ENCODE measurements at regions not wholly inside any gene's neighbourhood (a gene's known extent, or its start where the extent isn't known, plus 50 kb on each side); places are given as distances from the start of the nearest gene placed in this dataset.
A peak's percentile ranks its signal among the peaks of the same experiment; 100 is the strongest.
"Not testable (repeated sequence)": the region's sequence is repeated elsewhere in the genome, so short reads cannot be mapped to it uniquely, and the experiment has no call there.

- DNase-seq: no peak
Measured at GRCh38 chr1:38153778-38154470, 107.3 kb upstream of the POU3F1 start.

GRCh38 chr1:38153066-38153777 is 106.6 kb upstream of the POU3F1 start:
- DNase-seq: no peak

- DNase-seq: no peak
Measured at GRCh38 chr1:38152351-38153065, 105.9 kb upstream of the POU3F1 start.

DNA sequence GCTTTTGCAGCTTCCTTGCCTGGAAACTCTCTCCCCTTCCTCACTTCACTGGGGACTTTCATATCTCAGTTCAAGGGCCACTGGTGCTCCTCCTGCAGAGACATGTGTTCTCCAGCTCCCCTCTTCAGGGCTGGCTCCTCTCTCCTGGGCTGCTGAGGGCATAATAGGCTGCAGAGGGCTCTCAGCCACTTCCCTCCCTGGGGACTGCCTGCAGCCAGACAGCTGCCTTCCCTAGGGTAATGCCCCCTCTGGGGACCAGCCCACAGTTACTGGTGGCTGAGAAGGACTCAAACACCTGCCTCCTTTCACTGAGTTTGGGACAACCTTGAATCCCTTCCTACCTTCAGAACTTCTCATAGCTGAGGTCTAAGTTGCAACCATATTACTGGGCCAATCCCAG is 104.8 kb upstream of the POU3F1 start:
- no peak for DNase-seq

DNA sequence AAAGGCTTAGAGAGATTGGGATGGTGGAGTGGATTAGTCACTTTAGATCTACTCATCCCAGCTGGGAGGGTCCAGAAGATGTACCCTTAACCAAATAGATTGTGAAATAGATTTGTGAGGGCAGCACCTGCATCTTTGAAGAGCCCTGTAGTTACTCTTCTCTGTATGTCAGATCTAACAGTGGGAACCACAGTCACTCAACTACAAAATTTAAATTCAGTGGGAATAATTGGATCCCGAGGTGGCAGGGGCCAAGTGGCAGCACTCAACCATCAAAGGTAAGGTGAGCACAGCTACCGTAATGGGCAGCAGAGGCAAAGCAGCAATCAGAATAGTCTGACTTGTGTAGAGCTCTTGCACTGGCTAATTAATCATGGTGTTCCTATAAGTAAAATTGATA is 99.5 kb upstream of the POU3F1 start:
- not testable (repeated sequence) for DNase-seq

GRCh38 chr1:38142606-38143005 is 96.0 kb upstream of the POU3F1 start:
- DNase-seq: no peak

DNA sequence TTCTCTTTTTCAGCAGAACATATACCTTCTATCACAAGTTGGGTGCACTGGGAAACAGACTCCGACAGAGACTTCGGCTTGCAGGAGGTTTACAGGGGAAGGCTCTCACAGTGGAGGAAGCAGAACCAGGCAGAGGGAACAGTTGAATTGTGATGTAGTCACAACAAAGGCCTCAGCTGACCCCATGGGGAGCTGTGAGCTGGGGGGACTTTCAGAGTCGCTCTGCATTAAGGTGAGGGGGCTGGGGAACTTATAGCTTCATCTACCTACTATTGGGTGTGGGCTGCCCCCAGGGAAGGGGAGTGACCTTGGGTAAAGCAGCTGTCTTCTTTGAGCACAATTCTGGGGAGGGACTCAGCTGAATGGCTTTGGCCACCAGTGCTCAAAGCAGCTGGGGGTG is 94.9 kb upstream of the POU3F1 start:
- no peak for DNase-seq

- DNase-seq: no peak
Measured at GRCh38 chr1:38139738-38140487, 93.3 kb upstream of the POU3F1 start.

GRCh38 chr1:38138498-38139233 is 92.1 kb upstream of the POU3F1 start:
- peak; percentile 94 for DNase-seq

DNA sequence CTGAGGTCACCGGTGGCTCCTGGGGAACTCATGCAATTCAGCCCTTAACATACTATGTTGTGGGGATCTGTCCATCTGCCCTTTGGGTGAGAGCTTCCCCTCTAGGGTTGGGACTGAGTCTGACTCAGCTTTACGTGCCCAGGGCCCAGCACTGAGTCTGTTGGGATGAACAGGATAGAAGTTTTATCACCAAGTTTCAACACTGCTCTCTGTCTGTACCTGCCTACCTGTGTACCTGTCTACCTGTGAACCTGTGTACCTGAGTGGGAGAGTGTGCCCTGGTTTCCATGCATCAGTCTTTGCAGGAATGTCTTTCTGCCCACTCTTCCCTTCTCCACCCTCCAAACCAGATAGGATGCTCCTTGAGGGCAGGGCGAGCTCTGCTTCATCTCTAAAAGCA is 90.6 kb upstream of the POU3F1 start:
- no peak for DNase-seq

GRCh38 chr1:38135625-38136414 is 89.2 kb upstream of the POU3F1 start:
- no peak for DNase-seq

- DNase-seq: peak; percentile 29
Measured at GRCh38 chr1:38134294-38134755, 87.7 kb upstream of the POU3F1 start.

- DNase-seq: peak; percentile 24
Measured at GRCh38 chr1:38133756-38134155, 87.2 kb upstream of the POU3F1 start.

GRCh38 chr1:38133304-38133703 is 86.7 kb upstream of the POU3F1 start:
- DNase-seq: no peak

DNA sequence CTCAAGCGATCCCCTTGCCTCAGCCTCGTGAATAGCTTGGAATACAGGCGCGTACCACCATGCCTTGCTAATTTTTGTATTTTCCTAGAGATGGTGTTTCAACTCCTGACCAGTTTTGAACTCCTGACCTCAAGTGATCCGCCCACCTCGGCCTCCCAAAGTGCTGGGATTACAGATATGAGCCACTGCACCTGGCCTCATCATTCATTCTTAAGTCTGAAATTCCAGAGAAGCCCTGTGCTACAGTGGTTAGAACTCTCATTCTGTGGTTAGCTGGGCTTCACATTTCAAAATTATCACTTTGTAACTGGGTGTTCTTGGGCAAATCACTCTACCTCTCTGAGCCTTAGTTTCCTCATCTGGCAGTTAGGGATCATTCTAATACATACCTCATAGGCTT is 86.1 kb upstream of the POU3F1 start:
- DNase-seq: no peak

- DNase-seq: no peak
Measured at GRCh38 chr1:38131024-38131585, 84.5 kb upstream of the POU3F1 start.

- DNase-seq: no peak
Measured at GRCh38 chr1:38129971-38130370, 83.4 kb upstream of the POU3F1 start.

DNA sequence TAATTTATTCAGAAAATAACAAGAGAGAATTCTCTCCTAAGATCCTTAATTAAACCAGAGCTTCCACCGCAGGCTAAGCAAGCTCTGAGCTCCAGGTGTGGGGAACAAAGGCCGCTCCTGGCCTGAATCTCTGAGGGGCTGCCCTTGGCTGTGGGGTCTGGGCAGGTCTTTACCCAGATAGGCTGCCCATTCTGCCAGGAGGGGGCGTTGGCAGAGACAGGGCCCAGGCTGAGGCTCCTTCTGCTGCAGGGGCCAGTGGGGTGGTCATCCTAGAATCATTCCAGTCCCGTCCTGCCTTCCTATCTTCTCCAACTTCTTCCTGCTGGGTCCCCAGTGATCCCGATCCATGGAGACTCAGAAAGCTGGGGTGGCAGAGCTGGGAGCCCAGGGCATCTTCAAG is 82.9 kb upstream of the POU3F1 start:
- no peak for DNase-seq

- DNase-seq: no peak
Measured at GRCh38 chr1:38128926-38129453, 82.4 kb upstream of the POU3F1 start.

DNA sequence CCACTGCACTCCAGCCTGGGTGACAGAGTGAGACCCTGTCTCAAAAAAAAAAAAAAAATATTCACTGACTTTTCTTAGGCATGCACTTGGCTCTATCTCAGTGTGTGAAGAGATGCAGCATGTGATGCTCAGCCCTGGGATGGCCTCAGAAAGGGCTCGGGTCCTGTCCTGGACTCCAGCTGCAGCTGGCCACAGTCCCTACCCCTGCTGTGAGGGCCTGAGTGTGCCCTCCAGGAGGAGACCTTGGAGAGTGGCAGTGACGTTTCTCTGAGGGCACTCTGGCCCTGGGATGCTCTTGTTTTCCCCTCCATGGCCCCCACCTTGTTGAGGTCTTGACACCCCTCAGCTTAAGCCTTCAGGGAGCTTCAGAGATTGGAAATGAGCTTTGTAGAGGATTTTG is 81.9 kb upstream of the POU3F1 start:
- no peak for DNase-seq

DNA sequence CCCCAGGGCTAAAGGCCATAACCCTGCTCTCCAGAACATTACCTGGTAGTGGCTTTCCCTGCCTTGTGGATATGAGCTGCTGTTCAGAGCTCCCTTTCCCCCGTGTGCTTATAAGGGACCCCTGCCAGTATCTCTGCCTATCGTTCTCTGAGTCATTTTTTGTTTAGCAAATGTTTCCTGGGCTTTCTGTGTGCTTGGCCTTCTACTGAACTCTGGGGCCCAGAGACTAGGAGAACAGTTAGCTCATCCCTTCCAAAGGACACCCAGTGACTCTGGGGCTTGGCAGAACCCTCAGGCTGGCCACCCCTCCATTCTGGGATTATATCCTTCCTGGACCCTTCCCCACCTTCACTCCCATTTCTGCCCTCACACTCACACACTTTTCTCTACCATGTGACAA is 80.8 kb upstream of the POU3F1 start:
- no peak for DNase-seq

Data from left hindlimb (tissue), 1 donor.